ENCODE measurements at regions not wholly inside any gene's neighbourhood (a gene's known extent, or its start where the extent isn't known, plus 50 kb on each side); places are given as distances from the start of the nearest gene placed in this dataset.
"Not testable (repeated sequence)": the region's sequence is repeated elsewhere in the genome, so short reads cannot be mapped to it uniquely, and the experiment has no call there.

DNA sequence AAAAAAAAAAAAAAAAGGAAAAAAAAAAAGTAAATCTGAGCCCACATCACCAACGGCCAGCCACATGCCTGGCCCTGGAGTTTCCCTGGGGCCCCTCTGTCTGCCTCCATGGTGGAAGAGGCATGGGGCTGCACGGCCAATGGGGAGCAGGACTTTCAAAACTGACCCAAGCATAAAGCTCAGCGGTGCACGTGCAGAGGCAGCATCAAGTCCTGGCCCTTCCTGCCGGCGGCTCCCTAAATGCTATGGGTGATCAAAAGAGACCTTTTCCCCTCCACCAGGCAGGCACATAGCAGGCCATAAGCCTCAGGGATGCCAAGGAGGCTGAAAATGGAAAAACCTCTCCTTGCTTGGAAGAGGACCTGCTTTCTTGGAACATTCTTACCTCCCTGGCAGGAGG is 94.3 kb downstream of the OAT start:
- DNase-seq (ENCODE audit: low read depth): no peak

GRCh38 chr10:124323806-124324205 is 94.9 kb downstream of the OAT start:
- no peak for DNase-seq (ENCODE audit: low read depth)

GRCh38 chr10:124323111-124323725 is 95.5 kb downstream of the OAT start:
- DNase-seq (ENCODE audit: low read depth): no peak

DNA sequence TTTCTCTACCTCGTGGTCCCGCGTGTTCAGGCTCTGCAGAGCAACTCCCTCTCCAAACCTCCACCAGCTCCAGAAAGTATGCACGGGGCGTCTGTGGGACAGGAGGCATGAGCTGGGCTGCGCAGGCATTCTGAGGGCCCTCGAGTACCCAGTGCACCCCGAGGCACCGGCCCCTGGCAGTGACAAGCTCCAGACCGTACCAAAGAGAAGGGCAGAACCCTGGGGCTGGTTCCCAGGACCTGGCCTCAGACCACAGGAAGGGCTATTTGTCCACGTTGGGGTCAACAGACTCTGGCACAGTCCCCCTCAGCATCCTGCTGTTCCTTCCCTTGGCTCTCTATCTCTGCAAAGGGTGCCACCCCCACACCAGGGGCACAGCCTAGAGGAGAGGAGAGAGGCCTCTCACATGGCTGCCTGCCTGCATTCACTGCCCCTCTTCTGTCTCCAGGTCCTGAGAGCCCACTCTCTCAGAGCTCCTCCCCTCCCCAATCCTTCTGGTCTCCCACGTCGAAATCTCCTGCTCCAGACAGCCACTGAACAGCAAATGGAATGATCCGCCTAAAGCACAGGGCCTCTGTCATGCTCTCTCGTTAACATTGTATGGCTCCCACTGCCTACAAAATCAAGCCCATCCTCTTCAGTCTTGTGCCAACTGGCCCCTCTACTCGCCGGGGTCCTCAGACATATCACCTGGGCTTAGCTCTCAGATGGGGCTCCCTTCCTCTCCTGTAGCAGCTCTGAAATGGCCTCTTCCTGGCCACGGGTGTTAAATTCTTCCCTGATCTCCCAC is 96.3 kb downstream of the OAT start:
- DNase-seq (ENCODE audit: low read depth): no peak

DNA sequence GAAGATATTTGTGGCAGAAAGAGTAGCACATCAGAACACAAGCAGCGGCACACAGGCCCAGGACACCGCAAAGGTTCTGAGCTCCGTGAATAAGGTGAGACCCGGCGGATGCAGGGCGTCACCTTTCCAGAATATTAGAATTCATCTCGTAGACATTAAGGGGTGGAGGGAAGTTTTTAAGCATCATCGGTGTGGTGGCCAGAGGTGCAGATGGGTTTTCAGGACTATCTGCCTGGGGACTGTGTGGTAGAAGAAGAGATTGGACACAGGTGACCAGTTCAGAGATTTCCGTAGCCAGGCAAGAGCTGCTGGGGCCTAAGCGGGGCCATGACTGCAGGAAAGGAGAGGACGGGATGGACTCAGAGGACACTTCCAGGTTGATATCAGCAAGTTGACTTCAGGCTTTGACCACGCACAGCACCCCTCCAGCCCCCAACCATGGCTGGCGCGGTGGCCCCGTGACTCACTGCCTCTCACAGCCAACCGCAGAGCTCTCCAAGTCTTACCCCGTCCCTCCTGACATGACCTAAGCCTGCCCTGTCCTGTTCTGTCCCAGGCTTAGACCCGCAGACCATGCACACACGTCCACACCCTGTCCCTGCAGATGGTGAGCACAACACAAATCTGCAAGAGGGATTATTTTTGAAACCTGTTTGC is 97.2 kb downstream of the OAT start:
- no peak for DNase-seq (ENCODE audit: low read depth)

DNA sequence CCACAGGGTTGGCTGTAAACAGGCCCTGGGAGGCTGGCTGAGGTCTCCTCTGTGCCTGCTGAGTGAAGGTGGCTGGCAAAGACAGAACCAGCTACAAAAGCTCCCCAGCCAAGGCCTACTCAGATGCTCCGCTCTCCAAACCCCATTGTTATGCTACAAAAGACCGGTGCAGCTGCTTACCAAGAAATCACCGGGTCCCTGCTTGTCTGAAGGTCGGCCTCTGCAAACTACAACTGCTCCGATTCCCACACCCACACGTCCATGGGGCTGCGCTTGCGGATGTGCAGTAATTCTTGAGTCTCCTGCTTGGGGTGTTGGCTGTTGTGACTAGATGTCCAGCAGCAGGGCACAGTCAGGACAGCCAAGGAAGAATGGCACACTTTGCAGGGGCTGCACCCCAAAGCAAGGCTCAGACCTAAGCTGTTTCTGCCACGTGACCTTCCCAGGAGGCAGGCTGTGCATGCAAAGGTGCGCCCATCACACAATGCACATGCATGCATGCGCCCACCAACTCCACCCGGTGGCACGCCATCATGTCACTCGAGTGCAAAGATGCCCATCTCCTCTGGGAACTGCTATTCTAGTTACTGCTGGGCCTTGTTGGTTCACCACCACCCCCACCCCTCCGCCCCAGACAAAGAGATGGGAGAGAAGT is 97.8 kb downstream of the OAT start:
- no peak for DNase-seq (ENCODE audit: low read depth)

- DNase-seq (ENCODE audit: low read depth): peak; percentile 3
These were observed 98.8 kb downstream of the OAT start for GRCh38 chr10:124319926-124320391.

- not testable (repeated sequence) for DNase-seq (ENCODE audit: low read depth)
These were observed 99.2 kb downstream of the OAT start for GRCh38 chr10:124319520-124319919.

DNA sequence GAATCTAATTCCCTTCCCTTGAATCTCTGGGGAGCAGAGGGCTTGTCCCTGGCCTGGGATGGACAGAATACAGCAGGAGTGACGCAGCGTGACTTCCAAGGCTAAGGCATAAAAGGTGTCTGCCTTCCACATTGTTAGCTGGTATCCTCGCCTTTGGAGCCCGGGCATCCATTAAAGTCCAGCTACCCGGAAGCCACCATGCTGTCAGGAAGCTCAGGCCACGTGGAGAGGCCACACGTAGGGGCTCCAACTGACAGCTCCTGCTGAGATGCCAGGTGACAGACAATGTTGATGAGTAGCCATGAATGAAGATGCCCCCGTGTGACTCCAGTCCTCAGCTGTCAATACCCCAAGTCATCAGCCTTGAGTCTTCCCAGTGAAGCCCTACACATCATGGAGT is 99.9 kb downstream of the OAT start:
- no peak for DNase-seq (ENCODE audit: low read depth)

DNA sequence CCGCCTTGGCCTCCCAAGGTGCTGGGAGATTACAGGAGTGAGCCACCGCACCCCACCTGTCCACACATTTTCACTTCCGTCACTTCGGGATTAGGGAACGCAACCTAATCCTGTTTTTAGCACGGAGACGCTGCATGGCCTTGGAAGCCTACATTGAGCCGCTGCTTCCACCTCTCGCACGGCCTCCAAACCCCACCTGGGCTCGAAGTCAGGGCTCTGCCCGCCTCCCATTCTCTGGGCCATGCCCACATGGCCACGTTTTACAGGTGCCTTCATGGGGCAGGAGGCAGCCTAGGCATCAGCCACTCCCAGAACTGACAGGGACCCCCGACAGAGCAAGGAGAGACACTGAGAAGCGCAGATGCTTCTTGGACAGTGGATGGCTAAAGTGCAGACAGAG is 100.6 kb downstream of the OAT start:
- no peak for DNase-seq (ENCODE audit: low read depth)

DNA sequence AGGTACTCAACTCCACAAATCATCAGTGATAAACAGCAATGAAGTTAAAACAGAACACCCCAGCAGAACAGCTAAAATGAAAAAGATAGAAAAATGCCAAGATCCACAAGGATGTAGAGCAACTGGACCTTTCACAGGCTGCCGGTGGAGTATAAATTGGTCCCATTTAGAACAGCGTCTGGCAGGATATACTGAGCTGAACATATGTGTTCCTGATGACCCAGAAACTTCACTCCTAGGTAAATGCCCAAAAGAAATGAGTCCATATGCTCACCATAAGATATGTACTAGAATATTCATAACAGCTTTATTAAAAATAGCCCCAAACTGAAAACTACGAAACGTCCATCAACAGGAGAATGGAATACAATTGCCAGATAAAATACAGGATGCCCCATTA is 102.4 kb downstream of the OAT start:
- DNase-seq (ENCODE audit: low read depth): no peak

GRCh38 chr10:124315591-124316270 is 103.0 kb downstream of the OAT start:
- DNase-seq (ENCODE audit: low read depth): no peak

GRCh38 chr10:124313374-124313773 is 105.3 kb downstream of the OAT start:
- DNase-seq (ENCODE audit: low read depth): no peak

- no peak for DNase-seq (ENCODE audit: low read depth)
These were observed 109.9 kb downstream of the OAT start for GRCh38 chr10:124308811-124309210.

- DNase-seq (ENCODE audit: low read depth): no peak
These were observed 110.6 kb downstream of the OAT start for GRCh38 chr10:124308056-124308645.

- DNase-seq (ENCODE audit: low read depth): no peak
These were observed 111.1 kb downstream of the OAT start for GRCh38 chr10:124307591-124307990.

GRCh38 chr10:124306922-124307371 is 111.8 kb downstream of the OAT start:
- DNase-seq (ENCODE audit: low read depth): no peak

- no peak for DNase-seq (ENCODE audit: low read depth)
These were observed 112.2 kb downstream of the OAT start for GRCh38 chr10:124306520-124306919.

- DNase-seq (ENCODE audit: low read depth): no peak
These were observed 112.7 kb downstream of the OAT start for GRCh38 chr10:124305984-124306383.

- no peak for DNase-seq (ENCODE audit: low read depth)
These were observed 113.6 kb downstream of the OAT start for GRCh38 chr10:124305131-124305530.

DNA sequence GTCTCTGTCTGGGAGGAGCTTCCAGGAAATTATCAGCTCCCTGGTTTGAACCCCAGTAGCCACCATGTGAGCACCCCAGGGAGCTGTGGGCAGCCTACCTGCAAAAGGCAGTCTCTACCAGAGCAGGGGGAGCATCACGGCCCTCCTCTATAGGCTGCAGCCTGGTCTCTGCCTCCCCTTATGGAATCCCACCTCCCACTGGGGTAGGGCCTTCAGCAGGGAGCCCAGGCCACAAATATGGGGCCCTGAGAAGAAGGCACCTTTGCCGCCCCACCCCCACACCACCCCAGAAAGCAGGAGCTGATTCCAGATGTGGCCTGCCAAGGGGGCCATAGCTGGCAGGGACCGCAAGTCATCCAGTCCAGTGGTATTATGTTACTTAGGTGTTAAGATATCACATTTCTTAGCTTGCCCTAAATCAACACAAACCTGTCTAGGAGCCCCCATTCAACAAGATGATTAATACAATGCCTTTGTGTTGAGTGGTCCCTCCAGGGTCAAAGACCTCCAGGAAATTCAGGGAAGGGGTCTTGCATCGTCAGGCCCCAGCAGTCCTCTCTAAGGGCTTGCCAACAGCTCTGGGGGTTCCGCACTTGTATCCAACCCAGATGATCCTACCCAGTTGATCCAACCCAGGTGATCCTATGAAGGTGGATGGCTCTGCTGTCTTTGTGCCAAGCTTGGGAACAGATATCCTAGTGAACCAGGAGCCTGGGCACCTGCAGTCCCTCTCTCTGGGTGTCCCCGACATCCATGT is 114.9 kb downstream of the OAT start:
- DNase-seq (ENCODE audit: low read depth): no peak
